Cardiac muscle cell (in vitro differentiated cells and primary cell): ENCODE measurements at regions not wholly inside any gene's neighbourhood (a gene's known extent, or its start where the extent isn't known, plus 50 kb on each side); places are given as distances from the start of the nearest gene placed in this dataset.

ENCODE experiments used
- DNase-seq, 2 donors: peaks; one replicate each; pipeline versions ENCODE4 v3.0.0 to v3.0.0-alpha.2; 2010 to 2017; ENCODE audit warnings: low read depth in 1 of 2, low spot score in 1 of 2
- H3K27ac ChIP-seq: fragments of 200-600 bp; sonication (generic); 2 replicates; pipeline ENCODE4 v1.5.1; 2016
- H3K27me3 ChIP-seq: fragments of 200-600 bp; sonication (generic); 2 replicates; pipeline ENCODE4 v1.6.0; 2016; ENCODE audit warnings: control low read depth
- H3K36me3 ChIP-seq: fragments of 200-600 bp; sonication (generic); 2 replicates; pipeline ENCODE4 v1.5.1; 2016; ENCODE audit warnings: control low read depth
- H3K4me1 ChIP-seq: fragments of 200-600 bp; sonication (generic); 2 replicates; pipeline ENCODE4 v1.8.1; 2017; ENCODE audit warnings: low read depth, mild to moderate bottlenecking, mixed run types
- H3K4me3 ChIP-seq: fragments of 200-600 bp; sonication (generic); 2 replicates; pipeline ENCODE4 v1.5.1; 2016; ENCODE audit warnings: mild to moderate bottlenecking
- H3K9me3 ChIP-seq: fragments of 200-600 bp; sonication (generic); 2 replicates; pipeline ENCODE4 v1.5.1; 2017; ENCODE audit warnings: low read depth, mild to moderate bottlenecking, control low read depth
- TF ChIP-seq, protein P1 (sequence below): IDR thresholded peaks from 2 replicates; pipeline ENCODE4 v1.5.1; 2012; ENCODE audit warnings: low read depth, mild to moderate bottlenecking, low read length

DNA sequence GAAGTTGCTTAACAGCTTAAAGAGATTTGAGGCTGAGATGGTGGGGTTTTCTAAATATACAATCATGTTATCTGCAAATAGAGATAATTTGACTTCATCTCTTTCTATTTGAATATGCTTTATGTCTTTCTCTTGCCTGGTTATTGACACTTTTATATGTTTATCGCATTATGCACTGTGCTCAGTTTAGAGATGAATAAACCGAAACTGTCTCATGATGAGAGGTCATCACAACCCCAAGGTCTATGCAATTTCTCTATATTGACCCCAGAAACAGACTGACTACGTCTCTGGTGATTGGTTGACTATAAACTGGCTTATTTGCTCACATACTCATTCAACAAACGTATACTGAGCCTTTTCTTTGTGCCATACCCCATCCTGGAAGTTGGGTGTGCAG is 117.9 kb upstream of the NRIP1 start:
- no peak overlapping the region for H3K4me3 ChIP-seq
- no peaks in the 10 kb centered on the region for H3K27me3 ChIP-seq
- H3K9me3 ChIP-seq: no peaks in the 10 kb centered on the region
- no peaks in the 10 kb centered on the region for H3K36me3 ChIP-seq
- TF ChIP-seq, protein P1, sequence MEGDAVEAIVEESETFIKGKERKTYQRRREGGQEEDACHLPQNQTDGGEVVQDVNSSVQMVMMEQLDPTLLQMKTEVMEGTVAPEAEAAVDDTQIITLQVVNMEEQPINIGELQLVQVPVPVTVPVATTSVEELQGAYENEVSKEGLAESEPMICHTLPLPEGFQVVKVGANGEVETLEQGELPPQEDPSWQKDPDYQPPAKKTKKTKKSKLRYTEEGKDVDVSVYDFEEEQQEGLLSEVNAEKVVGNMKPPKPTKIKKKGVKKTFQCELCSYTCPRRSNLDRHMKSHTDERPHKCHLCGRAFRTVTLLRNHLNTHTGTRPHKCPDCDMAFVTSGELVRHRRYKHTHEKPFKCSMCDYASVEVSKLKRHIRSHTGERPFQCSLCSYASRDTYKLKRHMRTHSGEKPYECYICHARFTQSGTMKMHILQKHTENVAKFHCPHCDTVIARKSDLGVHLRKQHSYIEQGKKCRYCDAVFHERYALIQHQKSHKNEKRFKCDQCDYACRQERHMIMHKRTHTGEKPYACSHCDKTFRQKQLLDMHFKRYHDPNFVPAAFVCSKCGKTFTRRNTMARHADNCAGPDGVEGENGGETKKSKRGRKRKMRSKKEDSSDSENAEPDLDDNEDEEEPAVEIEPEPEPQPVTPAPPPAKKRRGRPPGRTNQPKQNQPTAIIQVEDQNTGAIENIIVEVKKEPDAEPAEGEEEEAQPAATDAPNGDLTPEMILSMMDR: no peak
- no peak for DNase-seq
- no peak overlapping the region for H3K27ac ChIP-seq
- H3K4me1 ChIP-seq: peaks cover 13% of the 10 kb centered on the region

DNA sequence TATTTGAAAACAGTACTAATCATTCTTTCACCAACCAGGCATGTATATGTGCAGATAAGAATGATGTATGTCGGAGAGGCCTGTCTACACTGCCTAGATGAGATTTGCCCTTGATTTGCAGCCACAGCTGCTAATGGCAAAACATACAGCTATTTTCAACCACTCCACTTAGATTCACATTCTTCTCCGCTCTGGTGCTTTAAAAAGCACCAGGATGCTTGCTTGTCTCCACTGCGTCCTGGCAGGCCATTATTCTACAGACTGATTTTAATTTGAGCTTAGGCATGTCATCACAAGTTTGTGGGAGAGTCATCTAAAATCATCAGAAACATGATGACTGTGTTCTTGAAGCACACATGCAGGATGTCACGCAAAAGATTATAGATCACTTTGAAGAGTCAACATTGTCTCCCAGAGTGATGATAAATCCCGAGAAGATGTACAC is 119.0 kb upstream of the NRIP1 start:
- Histone ChIP-seq H3K27ac (no peak overlapping the region), H3K4me1 (peaks cover 13% of the 10 kb centered on the region), H3K36me3 (no peaks in the 10 kb centered on the region), H3K9me3 (no peaks in the 10 kb centered on the region), H3K27me3 (no peaks in the 10 kb centered on the region), H3K4me3 (no peak overlapping the region)
- TF ChIP-seq, protein P1: no peak
- DNase-seq: peak in 1 of 2 donors; percentile 61

DNA sequence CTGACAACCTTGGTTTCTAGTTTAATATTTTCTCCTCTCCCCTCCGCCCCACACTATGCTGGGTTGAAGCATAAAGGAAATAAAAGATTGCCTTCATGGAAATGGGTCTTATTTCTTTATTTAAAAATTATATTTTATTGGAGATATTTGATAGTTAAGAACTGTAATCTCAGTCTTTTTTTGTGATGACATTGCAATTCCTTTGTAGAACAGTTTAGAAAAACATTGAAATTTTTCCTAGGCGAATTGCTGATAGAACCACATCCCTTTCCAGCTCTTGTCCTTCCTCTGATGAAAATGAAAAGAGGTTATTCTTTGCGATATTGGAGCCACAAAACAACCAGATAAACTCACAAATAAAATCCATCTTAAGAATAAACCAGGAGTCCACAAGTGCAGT is 125.6 kb upstream of the NRIP1 start:
- Histone ChIP-seq H3K27ac (no peak overlapping the region), H3K4me3 (no peak overlapping the region), H3K9me3 (no peaks in the 10 kb centered on the region), H3K27me3 (no peaks in the 10 kb centered on the region), H3K36me3 (no peaks in the 10 kb centered on the region), H3K4me1 (no peaks in the 10 kb centered on the region)
- TF ChIP-seq, protein P1: no peak
- DNase-seq: no peak

DNA sequence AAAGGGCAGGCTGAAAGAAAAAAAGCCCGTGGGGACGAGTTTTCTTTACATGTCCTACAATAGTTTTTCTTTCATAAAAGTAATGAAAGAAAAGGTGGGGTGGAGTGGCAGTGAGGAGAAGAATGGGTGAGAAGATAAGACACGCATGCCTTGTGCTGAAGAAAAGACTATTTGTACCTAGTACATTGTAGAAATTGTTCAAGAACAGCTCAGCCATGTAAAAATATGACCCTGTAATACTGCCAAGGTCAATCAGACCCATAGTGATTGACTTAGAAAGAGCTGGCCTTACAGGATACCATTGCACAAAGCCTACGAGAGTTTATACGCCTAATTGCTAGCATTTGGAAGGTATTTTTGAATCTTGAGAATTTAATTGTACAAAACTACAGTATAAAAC is 126.0 kb upstream of the NRIP1 start:
- DNase-seq: no peak
- no peaks in the 10 kb centered on the region for H3K9me3 ChIP-seq
- H3K36me3 ChIP-seq: no peaks in the 10 kb centered on the region
- H3K4me3 ChIP-seq: no peak overlapping the region
- no peaks in the 10 kb centered on the region for H3K27me3 ChIP-seq
- H3K27ac ChIP-seq: no peak overlapping the region
- TF ChIP-seq, protein P1: no peak
- H3K4me1 ChIP-seq: no peaks in the 10 kb centered on the region

DNA sequence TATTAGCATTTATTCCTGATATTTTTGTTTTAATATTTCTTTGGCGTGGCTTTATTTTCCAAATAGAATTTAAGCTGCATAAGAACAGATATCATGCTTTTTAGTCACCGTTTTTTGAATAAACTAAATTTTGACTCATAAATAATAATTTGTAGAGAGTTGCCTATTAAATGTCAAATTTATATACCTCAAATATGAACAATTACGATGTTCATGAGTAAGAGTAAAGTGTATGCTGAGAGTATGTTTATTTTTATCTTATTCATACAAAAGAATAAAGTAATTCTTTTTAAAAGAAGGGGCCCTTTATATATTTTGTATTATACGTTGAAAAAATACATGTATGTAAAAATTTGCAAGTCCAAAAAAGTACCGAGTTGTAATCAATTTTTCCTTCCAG is 126.5 kb upstream of the NRIP1 start:
- H3K27ac ChIP-seq: no peak overlapping the region
- no peaks in the 10 kb centered on the region for H3K27me3 ChIP-seq
- no peak for DNase-seq
- H3K4me3 ChIP-seq: no peak overlapping the region
- H3K36me3 ChIP-seq: no peaks in the 10 kb centered on the region
- TF ChIP-seq, protein P1: no peak
- H3K4me1 ChIP-seq: no peaks in the 10 kb centered on the region
- no peaks in the 10 kb centered on the region for H3K9me3 ChIP-seq

DNA sequence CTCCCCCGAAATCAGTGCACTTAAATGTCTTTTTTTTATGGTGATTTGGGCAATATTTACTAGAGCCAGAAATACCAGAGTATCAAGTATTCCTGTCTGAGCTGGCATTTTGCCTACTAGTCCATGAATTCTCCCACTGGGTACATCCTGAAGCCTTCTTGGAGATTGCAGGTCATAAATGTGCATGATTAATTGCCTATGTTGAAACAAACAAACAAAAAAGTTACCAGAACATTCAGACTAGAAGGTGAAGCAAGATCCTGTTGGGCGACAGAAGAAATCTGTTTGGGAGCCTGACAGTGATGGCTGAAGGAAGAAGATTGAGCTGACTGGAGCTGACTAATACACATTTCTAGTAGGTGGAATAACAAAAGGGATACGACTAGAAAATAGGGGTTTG is 127.4 kb upstream of the NRIP1 start:
- no peaks in the 10 kb centered on the region for H3K9me3 ChIP-seq
- no peaks in the 10 kb centered on the region for H3K36me3 ChIP-seq
- no peaks in the 10 kb centered on the region for H3K4me1 ChIP-seq
- TF ChIP-seq, protein P1: no peak
- no peak overlapping the region for H3K27ac ChIP-seq
- no peak overlapping the region for H3K4me3 ChIP-seq
- DNase-seq: peak in 1 of 2 donors; percentile 62
- H3K27me3 ChIP-seq: no peaks in the 10 kb centered on the region
